Right lobe of liver (tissue), 4 donors: ENCODE measurements at regions not wholly inside any gene's neighbourhood (a gene's known extent, or its start where the extent isn't known, plus 50 kb on each side); places are given as distances from the start of the nearest gene placed in this dataset.

Experiments used
- POLR2A ChIP-seq: fragments of 450-650 bp; IDR thresholded peaks from one replicate; pipeline ENCODE4 v1.6.1; 2017; ENCODE audit warnings: antibody characterized with exemption, mild to moderate bottlenecking
- TF ChIP-seq, protein P1 (sequence below), 4 donors: fragments of 200-600 bp in 3 of 4; fragments of 450-650 bp in 1 of 4; IDR thresholded peaks; one replicate each; pipeline versions ENCODE4 v1.5.1 to v1.8.0; 2016 to 2022; ENCODE audit warnings: antibody characterized with exemption in 4 of 4, mild to moderate bottlenecking in 2 of 4
- donor health status: DM: no; HTN: no; CAD: no.
- donor health status: DM: no; HTN: no; CAD: no.
- donor health status: DM: no; HTN: yes; CAD: no.

GRCh38 chr9:7932767-7933166, 133.2 kb upstream of the DMAC1 start:
- TF ChIP-seq, protein P1, sequence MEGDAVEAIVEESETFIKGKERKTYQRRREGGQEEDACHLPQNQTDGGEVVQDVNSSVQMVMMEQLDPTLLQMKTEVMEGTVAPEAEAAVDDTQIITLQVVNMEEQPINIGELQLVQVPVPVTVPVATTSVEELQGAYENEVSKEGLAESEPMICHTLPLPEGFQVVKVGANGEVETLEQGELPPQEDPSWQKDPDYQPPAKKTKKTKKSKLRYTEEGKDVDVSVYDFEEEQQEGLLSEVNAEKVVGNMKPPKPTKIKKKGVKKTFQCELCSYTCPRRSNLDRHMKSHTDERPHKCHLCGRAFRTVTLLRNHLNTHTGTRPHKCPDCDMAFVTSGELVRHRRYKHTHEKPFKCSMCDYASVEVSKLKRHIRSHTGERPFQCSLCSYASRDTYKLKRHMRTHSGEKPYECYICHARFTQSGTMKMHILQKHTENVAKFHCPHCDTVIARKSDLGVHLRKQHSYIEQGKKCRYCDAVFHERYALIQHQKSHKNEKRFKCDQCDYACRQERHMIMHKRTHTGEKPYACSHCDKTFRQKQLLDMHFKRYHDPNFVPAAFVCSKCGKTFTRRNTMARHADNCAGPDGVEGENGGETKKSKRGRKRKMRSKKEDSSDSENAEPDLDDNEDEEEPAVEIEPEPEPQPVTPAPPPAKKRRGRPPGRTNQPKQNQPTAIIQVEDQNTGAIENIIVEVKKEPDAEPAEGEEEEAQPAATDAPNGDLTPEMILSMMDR (IDR thresholded peaks at IDR 0.05) = no peak
- no peak for TF ChIP-seq POLR2A
